HepG2 (cell line): ENCODE measurements at regions not wholly inside any gene's neighbourhood (a gene's known extent, or its start where the extent isn't known, plus 50 kb on each side); places are given as distances from the start of the nearest gene placed in this dataset.

ENCODE experiments used
- ATAC-seq: fragments of 200-7000 bp; cut with Tn5 transposase; 3 replicates; pipeline ENCODE4 v1.9.1; 2020; ENCODE audit warnings: mild to moderate bottlenecking, moderate library complexity
- BruUV-seq: library from RNA; stranded (reverse); fragments of 400-500 nt; replicated peaks from 2 replicates; lab custom pipeline; 2021; lab: Mats Ljungman, UMichigan
- CTCF ChIA-PET: fragments of 300-600 bp; formaldehyde crosslinking; extraction: SDS; loops from one replicate; lab custom pipeline; 2021; ENCODE audit warnings: low total read pairs, inconsistent platforms, low intra/inter-chr PET ratio; lab: Yijun Ruan, JAX
- POLR2A ChIA-PET: fragments of 350-600 bp; sonication (Branson Sonifier 250); formaldehyde crosslinking; loops from one replicate; lab custom pipeline; 2020; ENCODE audit warnings: antibody characterized with exemption, inconsistent platforms; lab: Yijun Ruan, JAX
- DNase-seq: peaks from one replicate; pipeline ENCODE4 v3.0.0-alpha.2; 2015; ENCODE audit warnings: low spot score
- FAIRE-seq: peaks from 3 replicates; lab custom pipeline; 2011; peaks lifted over from hg19 to GRCh38; lab: Jason Lieb, UNC
- H2AFZ ChIP-seq: one replicate; pipeline ENCODE4 v1.6.1; 2011; ENCODE audit warnings: low read length, inconsistent platforms
- H3K27ac ChIP-seq: fragments of 300-600 bp; 3 replicates; pipeline ENCODE4 v1.8.0; 2011; ENCODE audit warnings: mixed run types, mild to moderate bottlenecking, mixed read lengths, low read length, inconsistent platforms; ENCODE audit not compliant: insufficient read depth; ENCODE audit errors: extremely low read length
- H3K27me3 ChIP-seq, 2 experiments: fragments of 200-600 bp in 1 of 2; 2 replicates in 1 of 2; 3 replicates in 1 of 2; pipeline versions ENCODE4 v1.6.0 to v1.8.0; 2011; ENCODE audit warnings: low read length in 2 of 2, mild to moderate bottlenecking in 2 of 2, moderate library complexity in 2 of 2, inconsistent platforms in 1 of 2; ENCODE audit not compliant: insufficient read depth in 2 of 2, control insufficient read depth in 1 of 2
- H3K36me3 ChIP-seq, 2 experiments: fragments of 200-600 bp in 1 of 2; replicated peaks in 1 of 2; 2 replicates in 1 of 2; 3 replicates in 1 of 2; pipeline versions ENCODE4 v1.5.1 to v1.8.0; 2011; ENCODE audit warnings: low read length in 2 of 2, inconsistent platforms in 1 of 2; ENCODE audit not compliant: insufficient read depth in 2 of 2, control insufficient read depth in 1 of 2
- H3K4me1 ChIP-seq: 2 replicates; pipeline ENCODE4 v1.5.1; 2012; ENCODE audit warnings: low read length, inconsistent platforms; ENCODE audit not compliant: insufficient read depth
- H3K4me2 ChIP-seq: 2 replicates; pipeline ENCODE4 v1.6.0; 2011; ENCODE audit warnings: low read depth, low read length, inconsistent platforms
- H3K4me3 ChIP-seq, 3 experiments: fragments of 200-600 bp in 1 of 3; sonication (generic), shearing (Covaris generic) in 1 of 3; replicated peaks in 1 of 3; 2 replicates each; pipeline ENCODE4 v1.5.1; 2011 to 2016; ENCODE audit warnings: low read length in 3 of 3, inconsistent platforms in 2 of 3, low read depth in 2 of 3, mild to moderate bottlenecking in 2 of 3, control low read depth in 1 of 3, mixed read lengths in 1 of 3; ENCODE audit not compliant: insufficient read depth in 1 of 3
- H3K79me2 ChIP-seq: one replicate; pipeline ENCODE4 v1.6.1; 2011; ENCODE audit warnings: low read length, inconsistent platforms; ENCODE audit not compliant: insufficient read depth
- H3K9ac ChIP-seq: 2 replicates; pipeline ENCODE4 v1.6.0; 2011; ENCODE audit warnings: mild to moderate bottlenecking, low read depth, low read length, inconsistent platforms; ENCODE audit not compliant: insufficient read depth
- H3K9me3 ChIP-seq: 2 replicates; pipeline ENCODE4 v1.5.1; 2012; ENCODE audit warnings: mild to moderate bottlenecking, low read length
- H4K20me1 ChIP-seq: 2 replicates; pipeline ENCODE4 v1.6.0; 2011; ENCODE audit warnings: inconsistent platforms, mild to moderate bottlenecking, low read length, moderate library complexity; ENCODE audit not compliant: insufficient read depth
- CEBPZ ChIP-seq: IDR thresholded peaks from 2 replicates; pipeline ENCODE4 v1.6.1; 2012; ENCODE audit warnings: low read length, improper control_type of control experiment
- CENPX ChIP-seq: sonication (generic); formaldehyde crosslinking; IDR thresholded peaks from 2 replicates; pipeline ENCODE4 v1.9.0; 2021; ENCODE audit warnings: mild to moderate bottlenecking, missing genetic modification reagents, moderate library complexity
- GTF3A ChIP-seq: sonication (generic); formaldehyde crosslinking; conservative IDR thresholded peaks from 2 replicates; pipeline ENCODE4 v1.4.0; 2020; ENCODE audit warnings: mild to moderate bottlenecking, missing genetic modification reagents
- HDAC2 ChIP-seq: sonication (generic); formaldehyde crosslinking; IDR thresholded peaks from 2 replicates; pipeline ENCODE4 v1.4.0; 2020; ENCODE audit warnings: missing genetic modification reagents
- IRF1 ChIP-seq: sonication (generic); formaldehyde crosslinking; IDR thresholded peaks from 2 replicates; pipeline ENCODE4 v1.4.0; 2020; ENCODE audit warnings: low read depth, mild to moderate bottlenecking, missing genetic modification reagents
- KMT2A ChIP-seq: sonication (generic); formaldehyde crosslinking; IDR thresholded peaks from 2 replicates; pipeline ENCODE4 v1.4.0; 2020; ENCODE audit warnings: missing genetic modification reagents
- MXD1 ChIP-seq: sonication (generic); formaldehyde crosslinking; IDR thresholded peaks from 2 replicates; pipeline ENCODE4 v1.4.0; 2020; ENCODE audit warnings: mild to moderate bottlenecking, missing genetic modification reagents
- NFYB ChIP-seq: sonication (generic); formaldehyde crosslinking; IDR thresholded peaks from 2 replicates; pipeline ENCODE4 v1.4.0; 2020; ENCODE audit warnings: missing genetic modification reagents
- PHB2 ChIP-seq: fragments of 450-650 bp; IDR thresholded peaks from 2 replicates; pipeline ENCODE4 v1.6.1; 2018; ENCODE audit not compliant: partially characterized antibody
- REL ChIP-seq: sonication (generic); formaldehyde crosslinking; conservative IDR thresholded peaks from 2 replicates; pipeline ENCODE4 v1.8.0; 2022; ENCODE audit warnings: mild to moderate bottlenecking, missing genetic modification reagents, moderate library complexity
- ZGPAT ChIP-seq: IDR thresholded peaks from 2 replicates; pipeline ENCODE4 v1.6.1; 2016; ENCODE audit warnings: mild to moderate bottlenecking
- ZNF234 ChIP-seq: sonication (generic); formaldehyde crosslinking; conservative IDR thresholded peaks from 2 replicates; pipeline ENCODE4 v1.5.1; 2020; ENCODE audit warnings: mild to moderate bottlenecking, missing genetic modification reagents
- ZNF362 ChIP-seq: sonication (generic); formaldehyde crosslinking; IDR thresholded peaks from 2 replicates; pipeline ENCODE4 v1.4.0; 2020; ENCODE audit warnings: missing genetic modification reagents, mild to moderate bottlenecking, borderline replicate concordance
- ZNF530 ChIP-seq: sonication (generic); formaldehyde crosslinking; IDR thresholded peaks from 2 replicates; pipeline ENCODE4 v1.5.0; 2020; ENCODE audit warnings: low read depth, mild to moderate bottlenecking, missing genetic modification reagents
- ZNF549 ChIP-seq: sonication (generic); formaldehyde crosslinking; IDR thresholded peaks from 2 replicates; pipeline ENCODE4 v1.5.0; 2020; ENCODE audit warnings: missing genetic modification reagents
- ZNF614 ChIP-seq: IDR thresholded peaks from 2 replicates; pipeline ENCODE4 v1.6.1; 2018; ENCODE audit warnings: missing biosample characterization, missing genetic modification reagents, inconsistent platforms, borderline replicate concordance
- ZNF781 ChIP-seq: sonication (generic); formaldehyde crosslinking; IDR thresholded peaks from 2 replicates; pipeline ENCODE4 v1.5.1; 2020; ENCODE audit warnings: borderline replicate concordance, mild to moderate bottlenecking, missing genetic modification reagents; ENCODE audit errors: not compliant biosample characterization
- ZNF816 ChIP-seq: sonication (generic); formaldehyde crosslinking; IDR thresholded peaks from 2 replicates; pipeline ENCODE4 v1.8.0; 2022; ENCODE audit warnings: missing genetic modification reagents, mild to moderate bottlenecking, borderline replicate concordance
- ZNF850 ChIP-seq: sonication (generic); formaldehyde crosslinking; conservative IDR thresholded peaks from 2 replicates; pipeline ENCODE4 v1.9.0; 2021; ENCODE audit warnings: mild to moderate bottlenecking, missing genetic modification reagents
- WGBS: methylation state at CpG from one replicate; pipeline ENCODE4 v1.1.6; 2017; ENCODE audit warnings: low lambda C conversion rate; 5-methylcytosine and 5-hydroxymethylcytosine counted together
- in situ Hi-C: cut with HindIII; loops from 2 replicates; pipeline ENCODE4 v1.10.0; 2017; ENCODE audit warnings: low pct_unique_long_range_greater_than_20kb; ENCODE audit not compliant: extremely low pct_ligation_motif_present
- intact Hi-C: fragments of 100-400 bp; cut with micrococcal nuclease; formaldehyde crosslinking; loops from one replicate; pipeline ENCODE4 v1.10.0; 2022; ENCODE audit not compliant: unreplicated experiment

- FAIRE-seq: no peak
- intact Hi-C loops (no loop called here), in situ Hi-C loops (no loop called here)
- Histone ChIP-seq H3K4me3 (no peak overlapping the region), H4K20me1 (no peaks in the 10 kb centered on the region), H3K79me2 (no peaks in the 10 kb centered on the region), H3K27ac (no peak overlapping the region), H3K27me3 (peaks cover 0 to 2% of the 10 kb centered on the region in 2 experiments; a peak in 2 of 5 replicates), H3K9me3 (no peaks in the 10 kb centered on the region), H3K4me1 (no peaks in the 10 kb centered on the region), H3K4me2 (no peak overlapping the region), H2AFZ (no peak overlapping the region), H3K9ac (no peak overlapping the region), H3K36me3 (no peaks in the 10 kb centered on the region)
- ChIA-PET POLR2A (no interaction called here), CTCF (no interaction called here)
- no CpG with 5 or more reads among the region's 1 CpG for WGBS
- BruUV-seq: no TSS peak
- TF ChIP-seq MXD1: no peak
- TF ChIP-seq GTF3A (CRISPR knock-in tag): no peak
- no peak for TF ChIP-seq ZNF816 (CRISPR knock-in tag)
- no peak for TF ChIP-seq ZNF234 (CRISPR knock-in tag)
- TF ChIP-seq ZNF549: no peak
- TF ChIP-seq NFYB (CRISPR knock-in tag): no peak
- no peak for TF ChIP-seq CEBPZ
- TF ChIP-seq ZNF781 (CRISPR knock-in tag): no peak
- no peak for TF ChIP-seq ZNF614 (CRISPR knock-in tag)
- TF ChIP-seq ZGPAT (CRISPR knock-in tag): no peak
- TF ChIP-seq KMT2A (CRISPR knock-in tag): no peak
- no peak for TF ChIP-seq ZNF362 (CRISPR knock-in tag)
- no peak for TF ChIP-seq ZNF850 (CRISPR knock-in tag)
- no peak for TF ChIP-seq PHB2
- TF ChIP-seq HDAC2 (CRISPR knock-in tag): no peak
- TF ChIP-seq CENPX: no peak
- no peak for TF ChIP-seq ZNF530 (CRISPR knock-in tag)
- no peak for TF ChIP-seq IRF1 (CRISPR knock-in tag)
- no peak for TF ChIP-seq REL (CRISPR knock-in tag)
- DNase-seq: no peak
- ATAC-seq: no peak
Observed at GRCh38 chr14:75369506-75369905, 58.3 kb upstream of the JDP2 start.
